ENCODE measurements at regions not wholly inside any gene's neighbourhood (a gene's known extent, or its start where the extent isn't known, plus 50 kb on each side); places are given as distances from the start of the nearest gene placed in this dataset.

DNA sequence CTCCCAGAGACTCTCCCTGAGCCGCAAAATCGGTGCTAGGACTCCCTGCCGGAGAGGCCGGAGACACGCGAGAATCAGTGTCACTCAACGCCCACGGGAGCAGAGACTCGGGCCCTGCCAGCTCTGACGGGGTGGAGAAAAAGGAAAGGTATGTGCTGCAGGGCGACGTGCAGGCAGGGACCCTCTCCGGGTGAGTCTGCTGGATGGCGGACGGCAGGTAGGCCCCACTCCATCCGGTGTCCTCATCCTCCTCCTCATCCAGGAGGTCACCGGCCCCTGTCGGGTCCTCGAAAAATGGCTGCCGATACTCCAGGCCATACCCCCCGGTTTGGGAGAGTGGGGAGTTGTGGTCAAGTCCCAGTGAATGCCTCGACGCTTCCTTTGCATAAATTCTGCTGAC, 110.7 kb downstream of the PMAIP1 start:
- TF ChIP-seq CTCF (IDR thresholded peaks at IDR 0.05), result no peak
- no peak for TF ChIP-seq POLR2A (IDR thresholded peaks at IDR 0.05)
- TF ChIP-seq POLR2AphosphoS5 (IDR thresholded peaks at IDR 0.05; ENCODE audit: insufficient read depth in 1 of 2, low read depth in 1 of 2), result no peak

Data from vagina (tissue), 2 donors.